Stimulated activated CD8-positive, alpha-beta memory T cell treated with anti-CD3 and anti-CD28 coated beads, Interleukin-4, amount 100 ng/mL, for 48 hours (primary cell): ENCODE measurements at regions not wholly inside any gene's neighbourhood (a gene's known extent, or its start where the extent isn't known, plus 50 kb on each side); places are given as distances from the start of the nearest gene placed in this dataset.

ENCODE experiments used
- DNase-seq: peaks from one replicate; pipeline ENCODE4 v3.0.0-alpha.2; 2020

DNA sequence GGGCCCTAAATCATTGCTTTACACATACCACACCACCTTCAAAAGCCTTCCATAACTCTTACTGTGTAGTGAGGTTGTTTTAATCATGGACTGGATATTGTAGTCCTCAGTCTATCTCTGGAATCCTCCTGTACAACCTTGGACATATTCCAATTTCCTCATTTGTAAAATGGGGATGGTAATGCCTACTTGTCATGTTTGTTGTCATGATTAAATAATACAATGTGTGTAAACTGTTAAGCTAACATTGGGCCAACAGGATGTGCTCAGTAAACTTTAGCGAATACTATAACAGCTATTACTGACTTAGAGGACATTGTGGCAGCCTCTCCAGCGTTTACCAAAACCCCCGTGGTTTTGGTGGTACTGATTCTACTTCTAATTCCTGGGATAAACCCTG, 74.7 kb upstream of the PTPRM start:
- DNase-seq = no peak

DNA sequence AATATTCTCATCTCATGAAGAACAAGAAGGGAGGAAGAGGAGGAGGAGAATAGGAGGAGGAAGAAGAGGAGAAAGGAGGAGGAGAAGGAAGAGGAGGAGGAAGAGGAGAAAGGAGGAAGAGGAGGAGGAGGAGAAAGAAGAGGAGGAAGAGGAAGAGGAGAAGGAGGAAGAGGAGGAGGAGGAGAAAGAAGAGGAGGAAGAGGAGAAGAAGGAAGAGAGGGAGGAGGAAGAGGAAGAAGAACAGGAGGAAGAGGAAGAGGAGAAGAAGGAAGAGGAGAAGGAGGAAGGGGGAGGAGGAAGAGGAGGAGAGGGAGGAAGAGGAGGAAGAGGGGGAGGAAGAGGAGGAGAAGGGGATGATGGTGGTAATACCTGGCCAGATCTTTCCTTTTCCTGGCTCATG, 70.0 kb upstream of the PTPRM start:
- DNase-seq = no peak

DNA sequence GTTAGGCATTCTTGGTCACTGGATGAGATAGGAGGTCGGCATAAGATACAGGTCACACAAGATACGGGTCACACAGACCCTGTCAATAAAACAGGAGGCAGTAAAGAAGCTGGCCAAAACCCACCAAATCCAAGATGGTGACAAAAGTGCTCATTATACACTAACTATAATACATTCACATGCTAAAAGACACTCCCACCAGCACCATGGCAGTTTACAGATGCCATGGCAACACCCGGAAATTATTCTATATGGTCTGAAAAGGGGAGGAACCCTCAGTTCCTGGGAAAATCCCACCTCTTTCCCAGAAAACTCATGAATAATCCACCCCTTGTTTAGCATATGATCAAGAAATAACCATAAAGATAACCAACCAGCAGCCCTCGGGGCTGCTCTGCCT, 56.0 kb upstream of the PTPRM start:
- DNase-seq = no peak

DNA sequence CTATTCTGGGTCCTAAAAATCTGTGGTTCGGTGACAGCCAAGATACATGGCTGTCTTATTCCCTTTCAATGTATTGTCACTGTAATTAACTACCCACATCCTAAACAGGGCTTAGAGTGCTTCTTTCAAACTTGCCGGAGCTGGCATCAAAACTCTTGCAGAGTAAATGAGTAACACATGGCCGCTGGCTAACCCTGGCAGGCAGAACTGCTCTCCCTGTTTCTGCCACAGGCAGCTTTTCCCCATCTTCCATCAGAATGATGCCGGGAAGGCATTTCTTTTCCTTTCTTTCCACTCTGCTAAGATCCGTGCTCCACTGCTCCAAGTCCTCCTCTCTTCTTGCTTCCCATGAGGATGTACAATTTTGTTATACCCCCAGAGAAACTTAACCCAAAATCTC, 54.8 kb upstream of the PTPRM start:
- no peak for DNase-seq

DNA sequence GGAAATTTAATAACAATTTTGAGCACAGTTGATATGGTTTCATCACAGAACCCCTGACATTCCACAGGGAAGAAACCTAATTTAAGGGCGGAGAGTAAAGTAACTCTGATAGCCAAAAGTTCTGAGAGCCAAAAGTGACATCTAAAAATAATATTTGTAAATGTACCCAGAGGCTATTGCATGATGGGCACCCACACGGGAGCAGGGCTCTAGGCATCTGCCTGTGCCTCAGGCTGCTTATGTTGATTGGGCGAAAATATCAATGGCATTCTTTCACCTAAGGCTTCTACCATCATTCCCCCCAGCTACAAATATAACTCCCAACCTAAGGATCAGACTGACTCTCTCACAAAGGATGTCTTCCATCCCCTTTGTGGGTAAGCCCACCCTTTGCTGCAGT, 54.1 kb upstream of the PTPRM start:
- DNase-seq = no peak

DNA sequence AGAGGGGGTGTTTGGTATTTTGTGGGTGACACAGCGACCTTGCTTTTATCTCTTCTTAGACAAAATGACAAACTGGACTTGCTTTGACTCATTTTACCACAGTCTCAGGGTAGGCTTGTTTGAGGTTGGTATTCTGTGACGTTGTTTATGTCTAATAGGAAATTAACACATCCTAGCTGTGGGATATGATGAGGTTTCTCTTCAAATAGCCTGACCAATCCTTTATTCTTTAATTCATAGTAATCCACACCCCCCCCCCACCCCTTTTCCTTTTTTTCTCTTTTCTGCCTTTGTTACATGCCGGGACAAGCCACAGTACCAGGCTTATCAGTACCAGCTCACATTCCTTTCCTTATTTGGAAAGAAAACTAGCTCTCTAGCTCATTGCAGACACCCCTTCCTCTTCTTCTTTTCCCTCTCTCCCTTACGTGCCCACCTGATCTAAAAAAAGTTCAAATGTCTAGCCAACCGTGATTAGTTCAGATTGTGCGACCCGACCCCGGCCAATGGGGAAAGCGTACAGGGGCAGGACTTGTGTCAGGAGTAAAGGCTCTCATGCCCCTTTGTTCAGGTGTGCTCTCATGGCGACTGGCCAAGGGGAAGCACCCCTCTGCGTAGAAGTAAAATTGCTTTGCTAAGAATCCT, 52.2 kb upstream of the PTPRM start:
- no peak for DNase-seq

DNA sequence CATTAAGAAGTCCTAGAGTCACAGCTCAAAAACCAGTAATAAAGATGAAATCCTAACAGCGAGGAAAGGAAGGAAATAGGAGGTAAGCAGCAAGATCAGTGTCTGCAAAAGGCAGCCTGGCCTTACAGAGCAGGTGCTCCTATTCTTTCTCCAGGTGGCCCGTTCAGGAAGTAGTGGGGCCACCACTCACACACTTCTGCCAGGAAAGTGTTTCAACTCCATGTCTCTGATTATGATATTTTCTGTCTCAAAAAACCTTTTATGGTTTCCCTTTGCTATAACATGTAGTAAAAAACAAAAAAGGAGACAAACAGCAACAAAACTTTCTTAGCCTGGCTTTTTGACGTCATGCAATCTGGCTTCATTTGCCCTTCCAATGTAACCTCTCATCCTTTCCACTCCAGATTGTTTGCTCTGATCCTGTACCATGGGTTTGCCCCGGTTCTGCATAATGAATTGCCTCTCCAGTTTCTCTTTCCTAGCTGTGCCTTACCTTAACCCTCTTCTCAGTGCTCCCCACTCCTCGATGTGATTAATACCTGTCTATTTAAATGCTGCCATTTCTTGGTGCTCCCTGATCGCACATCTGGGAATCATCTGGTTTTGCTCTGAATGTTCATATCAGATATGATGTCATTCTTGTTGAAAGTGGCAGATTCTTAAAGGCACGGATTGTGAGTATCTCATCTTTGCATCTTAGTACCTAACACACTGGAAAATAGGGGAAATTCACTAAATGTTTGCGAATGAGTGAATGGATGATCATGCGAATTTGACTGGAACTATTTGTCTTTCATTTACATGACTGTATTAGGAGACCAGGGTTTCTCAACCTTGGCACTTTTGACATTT, 50.6 kb upstream of the PTPRM start:
- no peak for DNase-seq
